ENCODE measurements at regions not wholly inside any gene's neighbourhood (a gene's known extent, or its start where the extent isn't known, plus 50 kb on each side); places are given as distances from the start of the nearest gene placed in this dataset.

- DNase-seq, result no peak
These were observed 261.7 kb downstream of the GPD2 start for GRCh38 chr2:156697906-156698305.

GRCh38 chr2:156700681-156701080 lies 264.5 kb downstream of the GPD2 start:
- DNase-seq, result no peak

GRCh38 chr2:156702541-156702940 lies 266.4 kb downstream of the GPD2 start:
- DNase-seq, result no peak

- DNase-seq, result no peak
These were observed 267.5 kb downstream of the GPD2 start for GRCh38 chr2:156703642-156704041.

- DNase-seq, result no peak
These were observed 268.0 kb downstream of the GPD2 start for GRCh38 chr2:156704132-156704531.

- no peak for DNase-seq
These were observed 268.4 kb downstream of the GPD2 start for GRCh38 chr2:156704617-156705016.

GRCh38 chr2:156706576-156706975 lies 270.4 kb downstream of the GPD2 start:
- DNase-seq, result no peak

GRCh38 chr2:156708051-156708450 lies 271.9 kb downstream of the GPD2 start:
- DNase-seq, result no peak

- DNase-seq, result no peak
These were observed 272.9 kb downstream of the GPD2 start for GRCh38 chr2:156709091-156709490.

GRCh38 chr2:156719036-156719435 lies 282.9 kb downstream of the GPD2 start:
- DNase-seq, result no peak

GRCh38 chr2:156727867-156728266 lies 291.7 kb downstream of the GPD2 start:
- no peak for DNase-seq

- DNase-seq, result no peak
These were observed 292.1 kb downstream of the GPD2 start for GRCh38 chr2:156728328-156728727.

- no peak for DNase-seq
These were observed 295.3 kb downstream of the GPD2 start for GRCh38 chr2:156731506-156731905.

GRCh38 chr2:156736950-156737349 lies 300.8 kb downstream of the GPD2 start:
- DNase-seq, result no peak

GRCh38 chr2:156739301-156739700 lies 303.1 kb downstream of the GPD2 start:
- DNase-seq, result no peak

GRCh38 chr2:156745619-156746018 lies 309.4 kb downstream of the GPD2 start:
- no peak for DNase-seq

GRCh38 chr2:156748221-156748620 lies 312.0 kb downstream of the GPD2 start:
- DNase-seq, result no peak

GRCh38 chr2:156752042-156752441 lies 315.9 kb downstream of the GPD2 start:
- DNase-seq, result no peak

GRCh38 chr2:156753766-156754165 lies 317.6 kb downstream of the GPD2 start:
- no peak for DNase-seq

GRCh38 chr2:156756516-156756915 lies 320.3 kb downstream of the GPD2 start:
- DNase-seq, result no peak

- no peak for DNase-seq
These were observed 327.0 kb downstream of the GPD2 start for GRCh38 chr2:156763174-156763573.

- DNase-seq, result no peak
These were observed 328.9 kb downstream of the GPD2 start for GRCh38 chr2:156765043-156765442.

GRCh38 chr2:156765450-156765849 lies 329.3 kb downstream of the GPD2 start:
- no peak for DNase-seq

GRCh38 chr2:156769802-156770201 lies 333.6 kb downstream of the GPD2 start:
- no peak for DNase-seq

GRCh38 chr2:156778916-156779315 lies 342.7 kb downstream of the GPD2 start:
- DNase-seq, result no peak
